ENCODE measurements at regions not wholly inside any gene's neighbourhood (a gene's known extent, or its start where the extent isn't known, plus 50 kb on each side); places are given as distances from the start of the nearest gene placed in this dataset.
A peak's percentile ranks its signal among the peaks of the same experiment; 100 is the strongest.

DNA sequence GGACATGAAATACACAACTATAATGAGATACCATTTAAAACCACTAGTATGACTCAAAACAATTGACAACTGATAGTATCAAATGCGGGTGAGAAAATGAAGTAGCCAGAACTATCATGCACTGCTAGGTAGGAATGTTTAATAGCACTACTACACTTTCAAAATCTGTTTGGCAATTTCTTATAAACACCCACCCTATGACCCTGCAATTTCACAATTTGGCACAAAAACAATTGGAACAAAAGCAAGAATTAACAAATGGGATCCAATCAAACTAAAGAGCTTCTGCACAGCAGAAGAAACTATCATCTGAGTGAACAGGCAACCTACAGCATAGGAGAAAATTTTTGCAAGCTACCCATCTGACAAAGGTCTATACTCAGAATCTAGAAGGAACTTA is 431.2 kb upstream of the GYPC start:
- DNase-seq (ENCODE audit: low read depth): no peak
- TF ChIP-seq, protein P1, sequence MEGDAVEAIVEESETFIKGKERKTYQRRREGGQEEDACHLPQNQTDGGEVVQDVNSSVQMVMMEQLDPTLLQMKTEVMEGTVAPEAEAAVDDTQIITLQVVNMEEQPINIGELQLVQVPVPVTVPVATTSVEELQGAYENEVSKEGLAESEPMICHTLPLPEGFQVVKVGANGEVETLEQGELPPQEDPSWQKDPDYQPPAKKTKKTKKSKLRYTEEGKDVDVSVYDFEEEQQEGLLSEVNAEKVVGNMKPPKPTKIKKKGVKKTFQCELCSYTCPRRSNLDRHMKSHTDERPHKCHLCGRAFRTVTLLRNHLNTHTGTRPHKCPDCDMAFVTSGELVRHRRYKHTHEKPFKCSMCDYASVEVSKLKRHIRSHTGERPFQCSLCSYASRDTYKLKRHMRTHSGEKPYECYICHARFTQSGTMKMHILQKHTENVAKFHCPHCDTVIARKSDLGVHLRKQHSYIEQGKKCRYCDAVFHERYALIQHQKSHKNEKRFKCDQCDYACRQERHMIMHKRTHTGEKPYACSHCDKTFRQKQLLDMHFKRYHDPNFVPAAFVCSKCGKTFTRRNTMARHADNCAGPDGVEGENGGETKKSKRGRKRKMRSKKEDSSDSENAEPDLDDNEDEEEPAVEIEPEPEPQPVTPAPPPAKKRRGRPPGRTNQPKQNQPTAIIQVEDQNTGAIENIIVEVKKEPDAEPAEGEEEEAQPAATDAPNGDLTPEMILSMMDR (IDR thresholded peaks at IDR 0.05; ENCODE audit: insufficient read depth, low read length): no peak
- H3K4me3 ChIP-seq (ENCODE audit: low read depth, low read length): no peak overlapping the region

DNA sequence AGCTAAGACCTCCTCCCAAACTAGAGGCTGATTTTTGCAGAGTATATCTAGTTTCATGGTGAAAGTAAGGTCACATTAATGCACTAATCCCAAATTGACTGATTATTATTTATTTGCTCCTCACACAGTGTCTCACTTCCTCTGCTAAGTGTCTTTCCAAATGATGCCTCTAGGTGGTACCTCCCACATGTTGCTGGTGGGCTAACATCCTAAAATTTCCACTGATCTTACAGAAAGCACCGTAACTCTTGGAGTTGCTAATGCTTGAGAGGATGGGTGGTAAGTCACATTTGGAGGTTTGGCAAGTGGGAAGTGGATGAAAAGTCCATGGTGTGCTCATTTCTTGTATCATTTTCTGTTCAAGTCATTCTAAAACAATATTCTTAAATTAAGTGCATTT is 428.7 kb upstream of the GYPC start:
- no peak overlapping the region for H3K4me3 ChIP-seq (ENCODE audit: low read depth, low read length)
- no peak for DNase-seq (ENCODE audit: low read depth)
- TF ChIP-seq, protein P1 (IDR thresholded peaks at IDR 0.05; ENCODE audit: insufficient read depth, low read length): no peak

DNA sequence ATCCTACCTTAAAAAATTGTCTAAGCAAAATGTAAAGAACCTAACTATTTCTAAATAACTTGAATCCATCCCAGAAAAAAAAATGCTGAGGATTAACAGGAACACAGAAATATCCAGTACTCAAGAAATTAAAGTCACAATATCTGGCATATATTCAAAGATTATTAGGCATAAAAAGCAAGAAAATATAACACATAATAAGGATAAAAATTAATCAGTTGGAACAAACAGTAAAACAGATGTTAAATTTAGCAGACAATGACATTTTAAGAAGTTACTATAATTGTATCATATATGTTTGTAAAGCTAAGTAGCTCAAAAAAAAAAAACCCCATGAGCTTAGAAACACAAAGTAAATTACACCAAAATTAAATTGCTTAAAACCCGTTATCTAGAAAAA is 427.4 kb upstream of the GYPC start:
- TF ChIP-seq, protein P1 (IDR thresholded peaks at IDR 0.05; ENCODE audit: insufficient read depth, low read length): no peak
- DNase-seq (ENCODE audit: low read depth): no peak
- no peak overlapping the region for H3K4me3 ChIP-seq (ENCODE audit: low read depth, low read length)

DNA sequence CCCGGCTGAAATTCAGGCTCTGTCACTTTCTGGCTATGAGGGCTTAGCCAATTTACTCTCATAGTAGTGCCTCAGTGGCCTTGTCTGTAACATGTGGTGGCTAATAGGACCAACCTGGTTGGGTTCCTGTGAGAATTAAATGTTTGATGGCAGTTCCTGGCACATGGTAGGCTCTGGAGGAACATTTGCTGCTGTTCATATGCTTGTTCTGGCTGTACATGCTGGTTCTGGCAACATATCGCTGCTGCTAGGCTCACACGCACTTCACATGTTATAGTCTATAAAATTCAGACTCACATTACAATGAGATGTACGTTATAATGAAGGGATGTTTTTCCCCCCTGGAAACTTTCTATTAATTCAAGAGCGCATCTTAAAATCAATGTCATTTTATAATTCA is 417.7 kb upstream of the GYPC start:
- DNase-seq (ENCODE audit: low read depth): no peak
- no peak overlapping the region for H3K4me3 ChIP-seq (ENCODE audit: low read depth, low read length)
- TF ChIP-seq, protein P1 (IDR thresholded peaks at IDR 0.05; ENCODE audit: insufficient read depth, low read length): no peak

DNA sequence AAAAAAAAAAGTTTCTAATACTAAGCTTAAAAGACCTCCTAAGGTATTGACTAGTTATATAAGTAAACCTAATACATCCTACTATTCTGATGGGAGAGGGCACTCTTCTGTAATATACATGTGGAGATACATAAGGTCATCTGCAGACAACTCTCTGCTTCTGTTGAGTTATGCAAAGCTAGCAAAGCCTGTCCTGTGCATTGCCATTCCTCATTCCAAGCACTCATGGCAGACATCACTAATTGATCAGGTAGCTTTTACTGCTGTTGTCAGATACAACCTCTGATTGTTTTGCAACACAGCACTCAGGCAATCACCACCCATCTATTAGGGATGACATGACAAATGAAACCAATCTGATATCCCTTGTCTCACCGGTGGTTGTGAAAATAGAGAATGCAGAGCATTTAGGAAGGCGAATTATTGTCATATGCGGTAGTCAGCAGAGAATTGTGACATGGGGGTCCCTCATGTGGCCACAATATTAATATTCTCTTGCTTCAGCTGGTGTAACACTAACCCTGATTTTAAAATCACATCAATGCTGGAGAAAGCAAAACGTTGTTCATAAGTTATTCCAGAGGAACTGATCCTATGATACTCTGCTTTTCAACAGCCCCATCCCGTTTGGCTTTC is 416.5 kb upstream of the GYPC start:
- TF ChIP-seq, protein P1 (IDR thresholded peaks at IDR 0.05; ENCODE audit: insufficient read depth, low read length): no peak
- DNase-seq (ENCODE audit: low read depth): no peak
- no peak overlapping the region for H3K4me3 ChIP-seq (ENCODE audit: low read depth, low read length)

DNA sequence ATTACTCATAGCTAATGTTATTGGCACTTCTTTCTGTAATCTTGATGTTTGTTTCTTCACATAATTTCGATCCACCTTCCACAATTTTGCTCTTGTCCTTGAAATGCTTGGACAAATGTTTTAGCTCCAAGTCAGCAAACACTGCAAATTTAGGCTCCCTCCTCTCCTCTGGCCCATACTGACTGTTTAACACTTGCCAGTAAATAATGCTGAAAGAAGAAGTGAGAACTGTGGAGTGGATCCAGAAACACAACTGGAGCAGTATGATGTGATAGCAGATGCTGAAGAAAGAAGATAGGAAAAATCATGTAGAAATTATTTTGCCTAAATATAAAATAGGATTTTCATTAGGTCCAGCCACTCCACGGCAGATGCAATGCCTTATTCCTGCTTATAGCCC is 415.0 kb upstream of the GYPC start:
- H3K4me3 ChIP-seq (ENCODE audit: low read depth, low read length): no peak overlapping the region
- DNase-seq (ENCODE audit: low read depth): no peak
- TF ChIP-seq, protein P1 (IDR thresholded peaks at IDR 0.05; ENCODE audit: insufficient read depth, low read length): no peak

DNA sequence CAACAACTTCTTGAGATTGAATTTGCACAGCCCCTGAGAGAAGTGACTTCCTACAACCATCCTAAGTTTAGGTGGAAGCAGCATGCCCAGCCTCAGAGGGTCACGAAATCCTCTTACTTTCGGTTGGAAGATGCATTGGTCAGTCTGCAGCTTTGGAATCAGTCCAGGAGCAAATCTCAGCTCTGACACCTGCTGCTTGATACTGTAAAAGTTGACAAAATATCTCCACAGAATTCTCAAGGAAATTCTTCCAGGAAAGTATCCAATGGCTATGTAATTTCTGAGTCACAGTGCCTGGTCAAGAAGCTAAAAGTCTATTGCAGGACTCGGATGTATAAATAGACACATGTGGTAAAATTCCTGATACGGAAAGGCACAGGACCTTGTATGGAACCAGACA is 414.5 kb upstream of the GYPC start:
- TF ChIP-seq, protein P1 (IDR thresholded peaks at IDR 0.05; ENCODE audit: insufficient read depth, low read length): no peak
- DNase-seq (ENCODE audit: low read depth): peak; percentile 2

More for the DNA sequence above, 414.5 kb upstream of the GYPC start:
- H3K4me3 ChIP-seq (ENCODE audit: low read depth, low read length): no peak overlapping the region

Data from fibroblast of the aortic adventitia (primary cell).